ENCODE measurements at regions not wholly inside any gene's neighbourhood (a gene's known extent, or its start where the extent isn't known, plus 50 kb on each side); places are given as distances from the start of the nearest gene placed in this dataset.

GRCh38 chr22:49589811-49590210, 237.9 kb downstream of the BRD1 start:
- TF ChIP-seq POLR2AphosphoS5 (IDR thresholded peaks at IDR 0.05; ENCODE audit: low read depth, low read length) (no peak), CTCF (IDR thresholded peaks at IDR 0.05) (no peak), SIN3A (IDR thresholded peaks at IDR 0.05; ENCODE audit: borderline replicate concordance, insufficient read depth, low read depth, low read length) (no peak)

Measured in Panc1 (cell line).